ENCODE measurements at regions not wholly inside any gene's neighbourhood (a gene's known extent, or its start where the extent isn't known, plus 50 kb on each side); places are given as distances from the start of the nearest gene placed in this dataset.

GRCh38 chr6:56756219-56756789 lies 113.6 kb upstream of the DST start:
- H3K27me3 ChIP-seq, result no peaks in the 10 kb centered on the region
- H3K9me3 ChIP-seq, result no peaks in the 10 kb centered on the region
- no peak overlapping the region for H3K4me3 ChIP-seq
- H3K36me3 ChIP-seq, result no peaks in the 10 kb centered on the region
- TF ChIP-seq POLR2AphosphoS5 (IDR thresholded peaks at IDR 0.05) (no peak), CTCF (IDR thresholded peaks at IDR 0.05) (no peak), POLR2A (IDR thresholded peaks at IDR 0.05) (no peak), EP300 (IDR thresholded peaks at IDR 0.05) (no peak)
- WGBS, 2 donors, result 47 to 57% methylated on average over 4 of the region's 4 CpGs
- DNase-seq, result no peak
- peak overlapping the region; percentile 24 to 68 (median 48) for H3K27ac ChIP-seq
- H3K4me1 ChIP-seq, result peaks cover 0 to 95% (median 52%) of the 10 kb centered on the region in 4 donors
- intact Hi-C loops (cut with DNase I), result loop anchor here (5.0 kb wide), 2 partner anchors 44 to 119 kb away; no protein-coding TSS in a partner anchor

DNA sequence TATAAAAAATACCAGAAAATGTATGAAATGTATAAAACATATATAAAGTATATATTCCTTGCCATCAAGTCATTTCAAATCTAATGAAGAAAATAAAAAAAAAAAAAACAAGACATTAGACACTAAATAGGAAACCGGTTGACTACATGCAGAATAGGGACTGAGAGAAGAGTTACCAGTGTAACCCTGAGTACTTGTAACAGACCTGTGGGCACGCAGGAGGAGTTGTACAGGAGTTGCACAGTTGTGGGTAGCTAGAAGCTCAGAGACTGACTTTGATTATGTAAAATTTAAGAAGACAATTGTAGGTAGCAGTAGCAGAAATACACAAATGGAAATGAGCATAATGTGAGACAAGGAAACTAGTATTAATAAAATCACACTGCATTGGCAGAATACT lies 112.4 kb upstream of the DST start:
- intact Hi-C loops (cut with DNase I), result loop anchor here (5.0 kb wide), 2 partner anchors 43 to 118 kb away; no protein-coding TSS in a partner anchor
- Histone ChIP-seq H3K27ac (peak overlapping the region in 3 of 4 donors; percentile 44 to 68 (median 52)), H3K4me3 (no peak overlapping the region), H3K4me1 (peaks cover 0 to 95% (median 54%) of the 10 kb centered on the region in 4 donors), H3K9me3 (no peaks in the 10 kb centered on the region), H3K27me3 (no peaks in the 10 kb centered on the region), H3K36me3 (no peaks in the 10 kb centered on the region)
- DNase-seq, result no peak
- TF ChIP-seq POLR2AphosphoS5 (IDR thresholded peaks at IDR 0.05) (no peak), EP300 (IDR thresholded peaks at IDR 0.05) (no peak), POLR2A (IDR thresholded peaks at IDR 0.05) (no peak), CTCF (IDR thresholded peaks at IDR 0.05) (no peak)
- WGBS, 2 donors, result 81 to 94% methylated on average over 2 of the region's 2 CpGs

DNA sequence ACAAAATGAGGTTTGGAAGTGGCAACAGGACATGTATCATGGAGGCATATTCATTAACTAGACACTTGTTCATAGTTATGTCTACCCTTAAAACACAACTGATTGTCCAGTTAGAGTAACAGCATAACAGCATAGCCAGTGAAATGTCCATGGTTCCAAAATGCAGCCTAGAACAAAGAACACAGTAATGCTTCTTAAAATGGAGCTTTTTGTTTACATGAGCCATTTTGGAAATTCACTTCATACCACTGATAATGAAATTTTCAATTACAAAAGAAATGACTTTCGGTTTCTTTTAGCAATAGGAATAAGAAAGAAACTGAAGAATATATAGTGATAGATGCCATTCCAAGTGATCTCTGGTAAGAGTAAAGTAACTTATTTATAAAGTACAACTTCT lies 111.1 kb upstream of the DST start:
- WGBS, 2 donors, result 91 to 98% methylated on average over 1 of the region's 1 CpG
- Histone ChIP-seq H3K4me3 (no peak overlapping the region), H3K4me1 (peaks cover 0 to 95% (median 56%) of the 10 kb centered on the region in 4 donors), H3K9me3 (no peaks in the 10 kb centered on the region), H3K36me3 (no peaks in the 10 kb centered on the region), H3K27ac (peak overlapping the region in 2 of 4 donors; percentile 25 to 68), H3K27me3 (no peaks in the 10 kb centered on the region)
- DNase-seq, result no peak
- TF ChIP-seq POLR2AphosphoS5 (IDR thresholded peaks at IDR 0.05) (no peak), CTCF (IDR thresholded peaks at IDR 0.05) (no peak), POLR2A (IDR thresholded peaks at IDR 0.05) (no peak), EP300 (IDR thresholded peaks at IDR 0.05) (no peak)
- intact Hi-C loops (cut with DNase I), result no loop called here

DNA sequence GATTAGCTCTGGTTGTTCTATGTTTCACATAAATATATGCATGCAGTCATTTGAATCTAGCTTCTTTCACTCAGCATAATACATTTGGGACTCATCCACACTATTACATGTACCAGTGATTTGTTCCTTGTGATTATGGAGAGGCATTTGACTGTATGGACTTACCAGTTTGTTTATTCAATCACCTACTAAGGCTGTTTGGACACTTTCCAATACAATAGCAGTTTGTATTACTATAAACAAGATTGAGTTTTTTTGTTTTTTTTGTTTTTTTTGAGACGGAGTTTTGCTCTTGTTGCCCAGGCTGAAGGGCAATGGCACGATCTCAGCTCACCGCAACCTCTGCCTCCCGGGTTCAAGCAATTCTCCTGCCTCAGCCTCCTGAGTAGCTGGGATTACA lies 109.8 kb upstream of the DST start:
- Histone ChIP-seq H3K4me1 (peaks cover 0 to 95% (median 45%) of the 10 kb centered on the region in 4 donors), H3K9me3 (no peaks in the 10 kb centered on the region), H3K27ac (peak overlapping the region in 2 of 4 donors; percentile 12 to 33), H3K4me3 (no peak overlapping the region), H3K27me3 (no peaks in the 10 kb centered on the region), H3K36me3 (no peaks in the 10 kb centered on the region)
- TF ChIP-seq POLR2A (IDR thresholded peaks at IDR 0.05) (no peak), POLR2AphosphoS5 (IDR thresholded peaks at IDR 0.05) (no peak), EP300 (IDR thresholded peaks at IDR 0.05) (no peak), CTCF (IDR thresholded peaks at IDR 0.05) (no peak)
- intact Hi-C loops (cut with DNase I), result no loop called here
- no peak for DNase-seq
- WGBS, 2 donors, result 84 to 94% methylated on average over 4 of the region's 4 CpGs

DNA sequence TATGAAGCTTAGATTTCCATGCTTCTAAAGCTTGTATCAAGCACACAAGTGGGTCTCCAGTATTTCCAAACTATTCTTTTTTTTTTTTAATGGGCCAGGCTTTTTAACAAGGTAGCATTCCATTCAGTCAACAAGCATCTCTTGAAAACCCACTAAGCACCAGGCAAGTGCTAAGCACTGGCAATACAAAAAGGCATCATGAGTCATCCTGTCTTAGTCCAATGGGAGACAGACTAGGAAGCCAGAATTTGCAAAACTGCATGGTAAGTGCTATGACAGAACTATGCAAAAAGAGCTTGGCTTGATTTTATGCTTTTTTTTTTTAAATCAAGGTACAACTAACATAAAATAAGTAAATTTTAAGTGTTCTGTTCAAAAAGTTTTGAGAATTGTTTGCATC lies 109.3 kb upstream of the DST start:
- DNase-seq, result no peak
- Histone ChIP-seq H3K4me3 (no peak overlapping the region), H3K27ac (peak overlapping the region in 2 of 4 donors; percentile 12 to 33), H3K4me1 (peaks cover 0 to 95% (median 42%) of the 10 kb centered on the region in 4 donors), H3K36me3 (no peaks in the 10 kb centered on the region), H3K9me3 (no peaks in the 10 kb centered on the region), H3K27me3 (no peaks in the 10 kb centered on the region)
- TF ChIP-seq EP300 (IDR thresholded peaks at IDR 0.05) (no peak), POLR2AphosphoS5 (IDR thresholded peaks at IDR 0.05) (no peak), POLR2A (IDR thresholded peaks at IDR 0.05) (no peak), CTCF (IDR thresholded peaks at IDR 0.05) (no peak)
- intact Hi-C loops (cut with DNase I), result no loop called here
